GM23248 (cell line): ENCODE measurements at regions not wholly inside any gene's neighbourhood (a gene's known extent, or its start where the extent isn't known, plus 50 kb on each side); places are given as distances from the start of the nearest gene placed in this dataset.

Experiments
- EZH2 ChIP-seq: fragments of 200-600 bp; sonication (generic); IDR thresholded peaks from 2 replicates; pipeline ENCODE4 v1.6.1; 2018; ENCODE audit warnings: antibody characterized with exemption, mild to moderate bottlenecking; ENCODE audit not compliant: insufficient read depth, poor library complexity, severe bottlenecking
- EZH2phosphoT487 ChIP-seq: fragments of 200-600 bp; sonication (generic); IDR thresholded peaks from 2 replicates; pipeline ENCODE4 v1.6.1; 2018; ENCODE audit warnings: antibody characterized with exemption, moderate library complexity, mild to moderate bottlenecking, low read depth; ENCODE audit not compliant: insufficient read depth

DNA sequence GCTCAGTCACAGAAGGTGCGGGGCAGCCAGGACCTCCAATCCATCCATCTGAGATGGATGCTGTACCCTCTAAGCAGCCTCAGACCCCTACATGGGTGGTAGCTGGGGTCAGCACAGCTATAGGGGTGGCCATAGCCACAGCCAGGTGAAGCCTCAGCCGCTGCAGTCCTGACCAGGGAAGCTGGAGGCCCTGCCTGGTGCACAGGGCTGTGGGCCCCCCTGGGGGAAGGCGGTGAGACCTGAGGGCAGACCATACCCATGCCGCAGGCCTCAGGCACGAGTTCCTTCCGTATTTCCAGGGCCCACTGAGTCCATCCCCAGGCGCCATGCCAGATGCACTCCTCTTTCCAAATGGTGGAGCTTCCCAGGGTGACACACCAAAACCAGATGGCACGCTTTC lies 96.6 kb upstream of the KDM7A start:
- TF ChIP-seq EZH2, result no peak
- no peak for TF ChIP-seq EZH2phosphoT487
